D721Med (cell line): ENCODE measurements at regions not wholly inside any gene's neighbourhood (a gene's known extent, or its start where the extent isn't known, plus 50 kb on each side); places are given as distances from the start of the nearest gene placed in this dataset.
A peak's percentile ranks its signal among the peaks of the same experiment; 100 is the strongest.

Experiments used
- DNase-seq: peaks from one replicate; pipeline ENCODE4 v3.0.0; 2011; ENCODE audit warnings: low spot score; ENCODE audit not compliant: insufficient read length
- FAIRE-seq: peaks from 2 replicates; lab custom pipeline; 2011; peaks lifted over from hg19 to GRCh38; lab: Jason Lieb, UNC
- CTCF ChIP-seq: IDR thresholded peaks from 2 replicates; pipeline ENCODE4 v1.5.1; 2012; ENCODE audit warnings: mild to moderate bottlenecking, control low read depth; ENCODE audit not compliant: insufficient read depth; ENCODE audit errors: missing control alignments

- no peak for TF ChIP-seq CTCF
- FAIRE-seq: no peak
- no peak for DNase-seq
Measured at GRCh38 chr16:8370374-8371270, 219.7 kb downstream of the TMEM114 start.

- no peak for TF ChIP-seq CTCF
- DNase-seq: no peak
- no peak for FAIRE-seq
Measured at GRCh38 chr16:8358937-8359336, 231.4 kb downstream of the TMEM114 start.

GRCh38 chr16:8355675-8356074 is 234.6 kb downstream of the TMEM114 start:
- TF ChIP-seq CTCF: peak; percentile 17
- DNase-seq: no peak
- no peak for FAIRE-seq

DNA sequence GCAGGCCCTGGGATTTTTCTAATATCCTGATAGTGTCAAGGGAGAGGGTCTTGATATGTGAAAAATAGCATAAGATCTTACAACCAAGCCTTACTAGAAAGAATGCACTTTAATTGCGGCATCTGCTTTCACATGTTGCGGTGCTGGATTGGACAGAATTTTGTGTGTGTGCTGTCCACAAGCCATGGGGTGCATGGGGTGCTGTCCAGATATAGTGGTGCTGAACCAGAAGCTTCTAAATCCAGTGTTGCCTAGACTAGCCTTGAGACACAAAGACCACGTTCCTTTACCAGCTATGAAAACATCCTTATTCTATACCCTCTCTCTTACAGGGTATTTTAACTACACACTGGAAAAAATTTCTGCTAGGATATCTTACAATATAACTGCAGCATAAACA is 244.0 kb downstream of the TMEM114 start:
- FAIRE-seq (no peak), DNase-seq (no peak)

DNA sequence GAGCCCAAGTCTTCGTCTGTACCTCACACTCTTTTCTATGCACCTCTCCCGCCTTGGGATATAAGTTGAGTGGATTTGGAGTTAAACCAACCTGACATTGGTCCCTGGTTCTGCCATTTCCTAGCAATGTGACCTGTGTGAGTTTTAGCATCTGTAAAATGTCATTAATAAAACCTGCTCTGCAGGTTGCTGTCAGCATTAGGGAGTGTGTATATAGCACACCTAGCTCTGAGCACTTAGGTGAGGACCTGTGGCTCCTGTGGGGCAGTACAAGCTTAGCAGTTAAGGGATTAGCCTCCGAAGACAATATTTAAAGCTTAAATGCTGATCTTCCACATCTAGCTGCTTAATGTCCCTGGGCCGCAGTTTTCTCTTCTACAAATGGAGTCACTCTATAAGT is 248.0 kb downstream of the TMEM114 start:
- no peak for FAIRE-seq
- TF ChIP-seq CTCF: no peak
- no peak for DNase-seq

More for the DNA sequence above, 244.0 kb downstream of the TMEM114 start:
- TF ChIP-seq CTCF: no peak

DNA sequence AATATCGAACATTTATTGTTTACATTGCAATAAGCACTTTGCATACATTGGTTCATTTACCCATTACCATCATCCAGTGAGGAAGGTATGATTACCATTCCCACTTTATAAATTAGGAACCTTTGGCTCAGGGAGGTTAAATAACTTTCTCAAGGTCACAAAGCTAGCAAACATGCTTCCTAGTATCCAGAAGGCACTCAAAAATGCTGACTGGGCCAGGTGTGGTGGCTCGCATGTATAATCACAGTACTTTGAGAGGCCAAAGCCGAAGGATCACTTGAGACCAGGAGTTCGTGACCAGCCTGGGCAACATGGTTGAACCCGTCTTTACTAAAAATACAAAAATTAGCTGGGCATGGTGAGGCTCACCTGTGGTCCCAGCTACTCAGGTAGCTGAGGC is 259.6 kb downstream of the TMEM114 start:
- no peak for DNase-seq
- TF ChIP-seq CTCF: no peak
- no peak for FAIRE-seq

DNA sequence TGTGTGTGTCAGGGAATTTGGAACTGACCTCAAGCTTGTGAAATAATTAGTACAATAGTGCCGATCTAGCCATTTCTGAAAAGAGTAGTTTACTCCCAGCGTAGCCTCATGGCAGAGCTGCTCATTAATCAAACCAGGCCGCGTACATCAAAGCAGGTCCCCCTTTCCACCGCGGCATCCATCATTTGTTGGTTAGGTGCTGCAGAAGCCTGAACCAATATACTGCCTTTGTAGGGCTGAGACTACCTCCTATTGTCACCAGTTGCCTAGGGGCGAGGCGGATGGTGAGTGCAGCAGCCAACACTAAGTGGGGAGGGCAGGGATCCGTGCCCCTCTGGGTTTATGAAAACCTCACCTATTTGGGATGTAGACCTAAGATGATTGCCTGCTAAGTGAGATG is 264.1 kb downstream of the TMEM114 start:
- DNase-seq (no peak), FAIRE-seq (no peak)
- no peak for TF ChIP-seq CTCF
